Neural cell (in vitro differentiated cells): ENCODE measurements at regions not wholly inside any gene's neighbourhood (a gene's known extent, or its start where the extent isn't known, plus 50 kb on each side); places are given as distances from the start of the nearest gene placed in this dataset.

ENCODE experiments used
- H2AFZ ChIP-seq: fragments of 200-600, 300-800 bp; sonication (generic), shearing (Covaris generic); 2 replicates; pipeline ENCODE4 v1.6.0; 2014; ENCODE audit warnings: low read depth, mild to moderate bottlenecking, antibody characterized with exemption, low read length, moderate library complexity
- H3F3A ChIP-seq: fragments of 200-600 bp; shearing (Covaris generic); 2 replicates; pipeline ENCODE4 v1.6.1; 2016; ENCODE audit warnings: mild to moderate bottlenecking, moderate library complexity, mixed read lengths, antibody characterized with exemption, low read length; ENCODE audit not compliant: insufficient read depth, poor library complexity, severe bottlenecking
- H3K27ac ChIP-seq: fragments of 200-600, 300-800 bp; sonication (generic), shearing (Covaris generic); 2 replicates; pipeline ENCODE4 v1.5.1; 2014; ENCODE audit warnings: mild to moderate bottlenecking, low read length, moderate library complexity
- H3K27me3 ChIP-seq: fragments of 300-800, 200-600 bp; sonication (generic), shearing (Covaris generic); 2 replicates; pipeline ENCODE4 v1.6.0; 2014; ENCODE audit warnings: mild to moderate bottlenecking, low read depth, low read length, moderate library complexity; ENCODE audit not compliant: insufficient read depth
- H3K36me3 ChIP-seq: fragments of 300-800, 200-600 bp; sonication (generic), shearing (Covaris generic); 2 replicates; pipeline ENCODE4 v1.5.1; 2014; ENCODE audit warnings: mild to moderate bottlenecking, antibody characterized with exemption, low read length, moderate library complexity; ENCODE audit not compliant: insufficient read depth
- H3K4me2 ChIP-seq: fragments of 300-800, 200-600 bp; sonication (generic), shearing (Covaris generic); 2 replicates; pipeline ENCODE4 v1.6.0; 2014; ENCODE audit warnings: mild to moderate bottlenecking, low read length
- H3K4me3 ChIP-seq: fragments of 300-800, 200-600 bp; sonication (generic), shearing (Covaris generic); 2 replicates; pipeline ENCODE4 v1.5.1; 2014; ENCODE audit warnings: mild to moderate bottlenecking, low read length, moderate library complexity
- H3K79me2 ChIP-seq: fragments of 200-600 bp; shearing (Covaris generic); replicated peaks from 2 replicates; pipeline ENCODE4 v1.6.0; 2014; ENCODE audit warnings: mild to moderate bottlenecking, low read length, moderate library complexity; ENCODE audit not compliant: insufficient read depth
- H3K9ac ChIP-seq: fragments of 300-800, 200-600 bp; sonication (generic), shearing (Covaris generic); 2 replicates; pipeline ENCODE4 v1.6.1; 2016; ENCODE audit warnings: mild to moderate bottlenecking, low read length, mixed read lengths
- H3K9me2 ChIP-seq: fragments of 200-600 bp; shearing (Covaris generic); 2 replicates; pipeline ENCODE4 v1.6.1; 2016; ENCODE audit warnings: mild to moderate bottlenecking, low read length, mixed read lengths; ENCODE audit not compliant: insufficient read depth
- H3K9me3 ChIP-seq: fragments of 200-600, 300-800 bp; sonication (generic), shearing (Covaris generic); 2 replicates; pipeline ENCODE4 v1.6.1; 2016; ENCODE audit warnings: mild to moderate bottlenecking, mixed run types, low read length, moderate library complexity, mixed read lengths
- H4K20me1 ChIP-seq: fragments of 200-600 bp; shearing (Covaris generic); 2 replicates; pipeline ENCODE4 v1.6.1; 2016; ENCODE audit warnings: mild to moderate bottlenecking, mixed run types; ENCODE audit not compliant: insufficient read depth
- EP300 ChIP-seq: fragments of 450-650 bp; conservative IDR thresholded peaks from 2 replicates; pipeline ENCODE4 v1.6.1; 2014; ENCODE audit warnings: antibody characterized with exemption, mild to moderate bottlenecking, moderate library complexity; ENCODE audit not compliant: poor library complexity, severe bottlenecking
- MXI1 ChIP-seq: fragments of 450-650 bp; conservative IDR thresholded peaks from 2 replicates; pipeline ENCODE4 v1.6.1; 2014; ENCODE audit warnings: antibody characterized with exemption, mild to moderate bottlenecking; ENCODE audit not compliant: poor library complexity, severe bottlenecking
- RAD21 ChIP-seq: fragments of 450-650 bp; conservative IDR thresholded peaks from 2 replicates; pipeline ENCODE4 v1.6.1; 2014; ENCODE audit warnings: antibody characterized with exemption, mild to moderate bottlenecking, moderate library complexity
- SMC3 ChIP-seq: fragments of 450-650 bp; conservative IDR thresholded peaks from 2 replicates; pipeline ENCODE4 v1.6.1; 2014; ENCODE audit warnings: antibody characterized with exemption, mild to moderate bottlenecking, moderate library complexity; ENCODE audit not compliant: poor library complexity
- TAF1 ChIP-seq: IDR thresholded peaks from 2 replicates; pipeline ENCODE4 v1.6.1; 2012; ENCODE audit warnings: low read depth
- small RNA-seq, 3 experiments: library from RNA; depleted of rRNA; stranded (forward); fragments of <200 nt; gene quantifications; one replicate each; pipeline ENCODE3, GENCODE V24; 2012
- TF ChIP-seq, protein P1 (sequence below): fragments of 450-650 bp; IDR thresholded peaks from 2 replicates; pipeline ENCODE4 v1.5.1; 2014; ENCODE audit warnings: antibody characterized with exemption, mild to moderate bottlenecking, moderate library complexity; ENCODE audit not compliant: poor library complexity, severe bottlenecking

GRCh38 chr14:65361920-65362319 is 50.6 kb upstream of the FUT8 start:
- no peak overlapping the region for H2AFZ ChIP-seq
- no peaks in the 10 kb centered on the region for H3K9me2 ChIP-seq
- H3K4me2 ChIP-seq: no peak overlapping the region
- no peaks in the 10 kb centered on the region for H3K36me3 ChIP-seq
- no peak overlapping the region for H3K4me3 ChIP-seq
- TF ChIP-seq MXI1 (no peak), RAD21 (no peak), EP300 (no peak), TAF1 (no peak), SMC3 (no peak)
- TF ChIP-seq, protein P1, sequence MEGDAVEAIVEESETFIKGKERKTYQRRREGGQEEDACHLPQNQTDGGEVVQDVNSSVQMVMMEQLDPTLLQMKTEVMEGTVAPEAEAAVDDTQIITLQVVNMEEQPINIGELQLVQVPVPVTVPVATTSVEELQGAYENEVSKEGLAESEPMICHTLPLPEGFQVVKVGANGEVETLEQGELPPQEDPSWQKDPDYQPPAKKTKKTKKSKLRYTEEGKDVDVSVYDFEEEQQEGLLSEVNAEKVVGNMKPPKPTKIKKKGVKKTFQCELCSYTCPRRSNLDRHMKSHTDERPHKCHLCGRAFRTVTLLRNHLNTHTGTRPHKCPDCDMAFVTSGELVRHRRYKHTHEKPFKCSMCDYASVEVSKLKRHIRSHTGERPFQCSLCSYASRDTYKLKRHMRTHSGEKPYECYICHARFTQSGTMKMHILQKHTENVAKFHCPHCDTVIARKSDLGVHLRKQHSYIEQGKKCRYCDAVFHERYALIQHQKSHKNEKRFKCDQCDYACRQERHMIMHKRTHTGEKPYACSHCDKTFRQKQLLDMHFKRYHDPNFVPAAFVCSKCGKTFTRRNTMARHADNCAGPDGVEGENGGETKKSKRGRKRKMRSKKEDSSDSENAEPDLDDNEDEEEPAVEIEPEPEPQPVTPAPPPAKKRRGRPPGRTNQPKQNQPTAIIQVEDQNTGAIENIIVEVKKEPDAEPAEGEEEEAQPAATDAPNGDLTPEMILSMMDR: no peak
- H3K9me3 ChIP-seq: no peaks in the 10 kb centered on the region
- no peaks in the 10 kb centered on the region for H3K27me3 ChIP-seq
- H4K20me1 ChIP-seq: no peaks in the 10 kb centered on the region
- H3K27ac ChIP-seq: no peak overlapping the region
- no peaks in the 10 kb centered on the region for H3K79me2 ChIP-seq
- H3K9ac ChIP-seq: no peak overlapping the region
- H3F3A ChIP-seq: no peaks in the 10 kb centered on the region

Small RNA genes lying in the stretch of these regions (small RNA-seq; reads per million reads assigned to genes)
- 0 reads per million in 3 experiments for gene AL355076.1
- gene MIR4708: 0 reads per million in 3 experiments
